ENCODE measurements at regions not wholly inside any gene's neighbourhood (a gene's known extent, or its start where the extent isn't known, plus 50 kb on each side); places are given as distances from the start of the nearest gene placed in this dataset.
A peak's percentile ranks its signal among the peaks of the same experiment; 100 is the strongest.

- Histone ChIP-seq H3K79me1 (replicated peaks; ENCODE audit: low read length, poor library complexity, severe bottlenecking) (no peaks in the 10 kb centered on the region), H2BK12ac (ENCODE audit: low read length in 2 of 2) (no peak overlapping the region), H3K18ac (ENCODE audit: low read depth in 1 of 2, low read length in 2 of 2) (no peak overlapping the region), H3K4ac (ENCODE audit: low read depth in 1 of 2, low read length in 2 of 2) (no peak overlapping the region), H3K23ac (ENCODE audit: low read length in 2 of 2) (no peak overlapping the region), H3K27me3 (ENCODE audit: control insufficient read depth in 1 of 2, insufficient read depth in 1 of 2, low read length in 2 of 2) (no peaks in the 10 kb centered on the region), H3K27ac (ENCODE audit: low read length, poor library complexity, severe bottlenecking) (no peak overlapping the region), H3K4me3 (ENCODE audit: insufficient read depth in 1 of 2, low read depth in 1 of 2, low read length in 2 of 2) (no peak overlapping the region), H3K9ac (ENCODE audit: low read length) (no peak overlapping the region), H4K8ac (ENCODE audit: low read length) (no peak overlapping the region), H2BK5ac (ENCODE audit: low read depth, low read length, poor library complexity, severe bottlenecking) (no peak overlapping the region), H3K4me2 (ENCODE audit: low read length, poor library complexity, severe bottlenecking) (no peak overlapping the region), H2BK15ac (ENCODE audit: low read depth, poor library complexity, severe bottlenecking) (no peak overlapping the region), H3K4me1 (ENCODE audit: control insufficient read depth, insufficient read depth, low read depth, low read length) (no peaks in the 10 kb centered on the region), H3K14ac (ENCODE audit: low read length in 2 of 2) (no peak overlapping the region), H4K91ac (ENCODE audit: low read length) (no peak overlapping the region), H3K36me3 (ENCODE audit: control insufficient read depth in 1 of 2, insufficient read depth in 2 of 2, low read depth in 1 of 2, low read length in 2 of 2) (no peaks in the 10 kb centered on the region), H2AK5ac (ENCODE audit: low read length, severe bottlenecking) (no peak overlapping the region), H3K9me3 (ENCODE audit: control insufficient read depth, low read length) (no peaks in the 10 kb centered on the region), H2BK120ac (ENCODE audit: low read depth, low read length) (no peak overlapping the region), H2AFZ (ENCODE audit: low read depth, low read length) (no peak overlapping the region)
- no peak for DNase-seq
- WGBS: 71% methylated on average over 1 of the region's 2 CpGs
Measured at GRCh38 chr1:219415915-219416314, 197.0 kb downstream of the ZC3H11B start.

DNA sequence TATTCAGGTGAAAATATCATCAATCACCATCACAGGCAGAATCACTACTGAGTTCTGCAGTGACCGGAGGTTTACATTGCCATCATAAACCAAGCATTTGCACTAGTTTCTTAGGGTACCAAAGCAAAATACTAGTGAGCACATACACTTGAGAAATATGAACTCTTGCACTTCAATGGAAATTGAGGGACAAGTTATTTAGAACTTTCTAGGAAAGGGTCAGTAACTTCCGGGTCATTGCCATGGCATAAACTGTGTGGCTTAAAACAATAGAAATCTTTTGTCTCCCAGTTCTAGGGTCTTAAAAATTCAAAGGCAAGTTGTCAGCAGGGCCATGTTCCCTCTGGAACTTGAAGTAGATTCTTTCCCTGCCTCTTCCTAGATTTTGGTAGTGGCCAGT is 197.5 kb downstream of the ZC3H11B start:
- no peak overlapping the region for H4K8ac ChIP-seq (ENCODE audit: low read length)
- 86% methylated on average over 2 of the region's 2 CpGs for WGBS
- no peaks in the 10 kb centered on the region for H3K9me3 ChIP-seq (ENCODE audit: control insufficient read depth, low read length)
- no peak overlapping the region for H2AK5ac ChIP-seq (ENCODE audit: low read length, severe bottlenecking)
- no peaks in the 10 kb centered on the region for H3K79me1 ChIP-seq (replicated peaks; ENCODE audit: low read length, poor library complexity, severe bottlenecking)
- H3K36me3 ChIP-seq (ENCODE audit: control insufficient read depth in 1 of 2, insufficient read depth in 2 of 2, low read depth in 1 of 2, low read length in 2 of 2): no peaks in the 10 kb centered on the region
- H3K9ac ChIP-seq (ENCODE audit: low read length): no peak overlapping the region
- no peak overlapping the region for H3K27ac ChIP-seq (ENCODE audit: low read length, poor library complexity, severe bottlenecking)
- no peak overlapping the region for H3K4me3 ChIP-seq (ENCODE audit: insufficient read depth in 1 of 2, low read depth in 1 of 2, low read length in 2 of 2)
- no peak overlapping the region for H2BK120ac ChIP-seq (ENCODE audit: low read depth, low read length)
- H3K4me1 ChIP-seq (ENCODE audit: control insufficient read depth, insufficient read depth, low read depth, low read length): no peaks in the 10 kb centered on the region
- no peak overlapping the region for H2AFZ ChIP-seq (ENCODE audit: low read depth, low read length)
- no peak overlapping the region for H2BK15ac ChIP-seq (ENCODE audit: low read depth, poor library complexity, severe bottlenecking)
- H3K27me3 ChIP-seq (ENCODE audit: control insufficient read depth in 1 of 2, insufficient read depth in 1 of 2, low read length in 2 of 2): no peaks in the 10 kb centered on the region
- DNase-seq: no peak
- no peak overlapping the region for H2BK5ac ChIP-seq (ENCODE audit: low read depth, low read length, poor library complexity, severe bottlenecking)
- no peak overlapping the region for H2BK12ac ChIP-seq (ENCODE audit: low read length in 2 of 2)
- H4K91ac ChIP-seq (ENCODE audit: low read length): no peak overlapping the region
- H3K4me2 ChIP-seq (ENCODE audit: low read length, poor library complexity, severe bottlenecking): no peak overlapping the region
- no peak overlapping the region for H3K14ac ChIP-seq (ENCODE audit: low read length in 2 of 2)
- H3K23ac ChIP-seq (ENCODE audit: low read length in 2 of 2): no peak overlapping the region
- no peak overlapping the region for H3K4ac ChIP-seq (ENCODE audit: low read depth in 1 of 2, low read length in 2 of 2)
- H3K18ac ChIP-seq (ENCODE audit: low read depth in 1 of 2, low read length in 2 of 2): no peak overlapping the region

DNA sequence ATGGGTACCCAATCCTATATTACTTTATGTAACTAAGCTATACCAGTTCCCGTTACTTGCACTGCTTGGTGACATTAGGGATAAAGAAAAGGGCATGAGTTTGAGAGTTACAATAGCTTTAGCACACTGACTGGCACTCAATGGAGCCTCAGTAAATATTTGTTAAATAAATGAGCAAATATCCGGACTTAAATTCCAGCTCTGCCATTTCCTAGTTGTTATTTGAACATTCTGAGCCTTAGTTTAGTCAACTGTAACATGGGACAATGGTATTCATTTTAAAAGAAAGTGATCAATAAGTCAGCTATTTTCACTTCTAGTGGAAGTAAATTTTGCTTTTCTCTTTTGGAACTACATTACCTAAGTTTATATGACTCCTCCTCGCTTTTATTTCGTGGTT is 198.7 kb downstream of the ZC3H11B start:
- Histone ChIP-seq H3K4me2 (ENCODE audit: low read length, poor library complexity, severe bottlenecking) (no peak overlapping the region), H3K4me1 (ENCODE audit: control insufficient read depth, insufficient read depth, low read depth, low read length) (no peaks in the 10 kb centered on the region), H3K9me3 (ENCODE audit: control insufficient read depth, low read length) (no peaks in the 10 kb centered on the region), H2BK120ac (ENCODE audit: low read depth, low read length) (no peak overlapping the region), H4K91ac (ENCODE audit: low read length) (no peak overlapping the region), H3K4ac (ENCODE audit: low read depth in 1 of 2, low read length in 2 of 2) (no peak overlapping the region), H3K79me1 (replicated peaks; ENCODE audit: low read length, poor library complexity, severe bottlenecking) (no peaks in the 10 kb centered on the region), H2BK12ac (ENCODE audit: low read length in 2 of 2) (no peak overlapping the region), H2BK15ac (ENCODE audit: low read depth, poor library complexity, severe bottlenecking) (no peak overlapping the region), H2AK5ac (ENCODE audit: low read length, severe bottlenecking) (no peak overlapping the region), H3K23ac (ENCODE audit: low read length in 2 of 2) (no peak overlapping the region), H3K9ac (ENCODE audit: low read length) (no peak overlapping the region), H3K36me3 (ENCODE audit: control insufficient read depth in 1 of 2, insufficient read depth in 2 of 2, low read depth in 1 of 2, low read length in 2 of 2) (peaks cover 0 to 7% of the 10 kb centered on the region in 2 experiments), H3K18ac (ENCODE audit: low read depth in 1 of 2, low read length in 2 of 2) (no peak overlapping the region), H2AFZ (ENCODE audit: low read depth, low read length) (no peak overlapping the region), H3K14ac (ENCODE audit: low read length in 2 of 2) (no peak overlapping the region), H3K27me3 (ENCODE audit: control insufficient read depth in 1 of 2, insufficient read depth in 1 of 2, low read length in 2 of 2) (no peaks in the 10 kb centered on the region), H2BK5ac (ENCODE audit: low read depth, low read length, poor library complexity, severe bottlenecking) (no peak overlapping the region), H3K27ac (ENCODE audit: low read length, poor library complexity, severe bottlenecking) (no peak overlapping the region), H3K4me3 (ENCODE audit: insufficient read depth in 1 of 2, low read depth in 1 of 2, low read length in 2 of 2) (no peak overlapping the region), H4K8ac (ENCODE audit: low read length) (no peak overlapping the region)
- DNase-seq: no peak
- no CpG with 5 or more reads among the region's 4 CpGs for WGBS

GRCh38 chr1:219413536-219413935 is 199.4 kb downstream of the ZC3H11B start:
- 17% methylated on average over 1 of the region's 1 CpG for WGBS
- no peak overlapping the region for H3K4ac ChIP-seq (ENCODE audit: low read depth in 1 of 2, low read length in 2 of 2)
- no peak overlapping the region for H4K8ac ChIP-seq (ENCODE audit: low read length)
- peak overlapping the region; percentile 54 for H3K9ac ChIP-seq (ENCODE audit: low read length)
- H3K36me3 ChIP-seq (ENCODE audit: control insufficient read depth in 1 of 2, insufficient read depth in 2 of 2, low read depth in 1 of 2, low read length in 2 of 2): peaks cover 0 to 7% of the 10 kb centered on the region in 2 experiments
- H3K27ac ChIP-seq (ENCODE audit: low read length, poor library complexity, severe bottlenecking): no peak overlapping the region
- no peak overlapping the region for H2BK12ac ChIP-seq (ENCODE audit: low read length in 2 of 2)
- no peak overlapping the region for H4K91ac ChIP-seq (ENCODE audit: low read length)
- H3K79me1 ChIP-seq (replicated peaks; ENCODE audit: low read length, poor library complexity, severe bottlenecking): no peaks in the 10 kb centered on the region
- H3K18ac ChIP-seq (ENCODE audit: low read depth in 1 of 2, low read length in 2 of 2): no peak overlapping the region
- H2BK15ac ChIP-seq (ENCODE audit: low read depth, poor library complexity, severe bottlenecking): no peak overlapping the region
- H3K9me3 ChIP-seq (ENCODE audit: control insufficient read depth, low read length): no peaks in the 10 kb centered on the region
- no peak overlapping the region for H3K14ac ChIP-seq (ENCODE audit: low read length in 2 of 2)
- DNase-seq: peak; percentile 21
- no peak overlapping the region for H3K23ac ChIP-seq (ENCODE audit: low read length in 2 of 2)
- H3K27me3 ChIP-seq (ENCODE audit: control insufficient read depth in 1 of 2, insufficient read depth in 1 of 2, low read length in 2 of 2): no peaks in the 10 kb centered on the region
- H3K4me3 ChIP-seq (ENCODE audit: insufficient read depth in 1 of 2, low read depth in 1 of 2, low read length in 2 of 2): no peak overlapping the region
- H2AK5ac ChIP-seq (ENCODE audit: low read length, severe bottlenecking): no peak overlapping the region
- H3K4me2 ChIP-seq (ENCODE audit: low read length, poor library complexity, severe bottlenecking): no peak overlapping the region
- H3K4me1 ChIP-seq (ENCODE audit: control insufficient read depth, insufficient read depth, low read depth, low read length): no peaks in the 10 kb centered on the region
- H2BK120ac ChIP-seq (ENCODE audit: low read depth, low read length): no peak overlapping the region
- no peak overlapping the region for H2AFZ ChIP-seq (ENCODE audit: low read depth, low read length)
- H2BK5ac ChIP-seq (ENCODE audit: low read depth, low read length, poor library complexity, severe bottlenecking): no peak overlapping the region

Measured in mesenchymal stem cell (in vitro differentiated cells and primary cell).